Anterior cingulate cortex (tissue), 58 donors: ENCODE measurements at regions not wholly inside any gene's neighbourhood (a gene's known extent, or its start where the extent isn't known, plus 50 kb on each side); places are given as distances from the start of the nearest gene placed in this dataset.
A peak's percentile ranks its signal among the peaks of the same experiment; 100 is the strongest.
"Not testable (repeated sequence)": the region's sequence is repeated elsewhere in the genome, so short reads cannot be mapped to it uniquely, and the experiment has no call there.

Experiments
- DNase-seq, 58 donors: peaks; one replicate each; lab custom pipeline; 2025; lab: John Stamatoyannopoulos, UW

- DNase-seq: no peak
These were observed 474.4 kb downstream of the CDH9 start for GRCh38 chr5:26563979-26564378.

DNA sequence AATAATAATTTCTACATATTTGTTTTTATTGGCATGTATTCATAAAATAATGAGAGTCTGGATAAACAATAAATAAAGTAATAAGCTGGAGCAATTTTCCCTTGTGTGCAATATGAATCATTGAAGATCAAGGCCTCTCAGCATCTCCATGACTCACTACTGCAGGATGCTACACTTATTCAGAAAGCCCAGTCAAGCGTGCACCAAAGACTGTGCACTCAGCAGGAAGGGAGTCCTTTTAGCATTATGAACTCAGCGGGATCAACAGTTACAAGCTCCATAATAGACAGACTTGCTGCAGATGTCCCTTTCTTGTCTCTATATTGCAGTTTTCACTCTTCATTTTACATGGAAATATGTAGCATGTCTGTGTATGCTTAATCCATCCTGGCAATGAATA, 485.3 kb downstream of the CDH9 start:
- no peak for DNase-seq

DNA sequence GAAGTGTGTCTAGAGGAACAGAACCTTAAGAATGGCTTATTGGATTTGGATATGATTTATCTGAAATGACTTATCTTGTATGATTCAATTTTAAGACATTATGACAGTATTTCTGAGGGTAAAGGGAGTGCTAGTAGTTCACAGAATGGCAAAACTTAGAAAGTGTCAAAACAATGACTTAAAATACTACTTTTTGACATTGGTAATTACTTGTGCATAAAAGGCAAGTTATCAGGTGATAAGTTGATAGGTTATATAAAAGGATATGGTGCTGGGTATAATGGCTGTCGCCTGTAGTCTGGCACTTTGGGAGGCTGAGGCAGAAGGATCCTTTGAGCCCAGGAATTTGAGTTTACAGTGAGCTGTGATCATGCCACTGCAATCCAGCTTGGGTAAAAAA, 494.4 kb downstream of the CDH9 start:
- DNase-seq: no peak

- no peak for DNase-seq
These were observed 500.2 kb downstream of the CDH9 start for GRCh38 chr5:26538226-26538625.

GRCh38 chr5:26535215-26535614, 503.2 kb downstream of the CDH9 start:
- no peak for DNase-seq

DNA sequence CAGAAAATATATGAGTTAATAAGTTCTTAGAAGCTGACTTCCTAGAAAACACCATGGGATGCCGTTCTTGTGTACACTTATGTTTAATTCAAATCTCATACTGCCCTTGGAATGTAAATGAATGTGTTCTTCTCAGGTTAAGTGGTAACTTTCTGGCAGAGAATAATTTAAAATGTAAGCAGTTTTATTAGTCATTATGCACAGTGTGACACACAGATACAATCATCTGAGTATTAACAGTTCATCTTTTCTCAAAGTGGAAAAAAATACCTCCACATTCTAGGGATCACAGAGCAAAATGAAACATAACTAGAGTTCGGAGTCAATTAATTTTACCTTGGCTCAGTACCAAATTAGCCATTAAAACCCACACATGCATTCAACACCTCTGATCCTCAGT, 508.1 kb downstream of the CDH9 start:
- no peak for DNase-seq

- DNase-seq: no peak
These were observed 519.1 kb downstream of the CDH9 start for GRCh38 chr5:26519245-26519644.

- DNase-seq: no peak
These were observed 520.3 kb downstream of the CDH9 start for GRCh38 chr5:26518065-26518464.

DNA sequence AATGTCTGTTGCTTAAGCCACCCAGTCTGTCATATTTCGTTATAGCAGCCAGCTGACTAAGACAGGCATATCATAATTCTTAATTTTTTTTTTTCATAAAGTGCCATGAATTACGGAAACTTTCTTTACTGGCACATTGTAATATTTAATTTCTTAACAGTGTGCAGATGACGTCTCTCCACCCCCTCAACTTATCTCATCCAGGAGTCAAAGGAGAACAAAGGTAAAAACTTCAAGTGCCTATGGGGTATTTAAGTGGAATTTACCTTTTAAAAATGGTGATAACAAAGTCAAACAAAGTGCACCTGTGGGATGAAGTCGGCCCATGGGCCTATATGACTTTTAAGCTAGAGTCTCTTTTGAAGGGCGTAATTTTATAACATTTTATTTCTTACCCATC, 539.4 kb downstream of the CDH9 start:
- no peak for DNase-seq

GRCh38 chr5:26495437-26495836, 542.9 kb downstream of the CDH9 start:
- DNase-seq: no peak

GRCh38 chr5:26492906-26493459, 545.4 kb downstream of the CDH9 start:
- no peak for DNase-seq

GRCh38 chr5:26487553-26487952, 550.8 kb downstream of the CDH9 start:
- DNase-seq: no peak

DNA sequence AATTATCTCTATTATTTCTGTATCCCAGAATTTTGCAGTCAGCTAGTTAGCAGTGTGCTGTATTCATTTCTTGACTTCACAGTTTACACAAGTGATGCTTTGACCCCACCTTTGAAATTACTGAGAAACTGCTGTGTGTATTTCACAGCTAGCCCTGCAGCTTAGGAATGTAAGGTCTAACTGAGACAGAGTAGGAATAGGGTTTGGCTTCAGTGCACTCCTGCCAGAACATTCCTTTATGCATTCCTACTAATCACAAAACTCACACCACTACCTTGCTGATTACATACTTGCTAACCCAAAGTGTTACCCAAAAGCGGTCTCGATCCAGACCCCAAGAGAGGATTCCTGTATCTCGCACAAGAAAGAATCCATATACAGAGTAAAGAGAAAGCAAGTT, 551.8 kb downstream of the CDH9 start:
- DNase-seq: no peak

DNA sequence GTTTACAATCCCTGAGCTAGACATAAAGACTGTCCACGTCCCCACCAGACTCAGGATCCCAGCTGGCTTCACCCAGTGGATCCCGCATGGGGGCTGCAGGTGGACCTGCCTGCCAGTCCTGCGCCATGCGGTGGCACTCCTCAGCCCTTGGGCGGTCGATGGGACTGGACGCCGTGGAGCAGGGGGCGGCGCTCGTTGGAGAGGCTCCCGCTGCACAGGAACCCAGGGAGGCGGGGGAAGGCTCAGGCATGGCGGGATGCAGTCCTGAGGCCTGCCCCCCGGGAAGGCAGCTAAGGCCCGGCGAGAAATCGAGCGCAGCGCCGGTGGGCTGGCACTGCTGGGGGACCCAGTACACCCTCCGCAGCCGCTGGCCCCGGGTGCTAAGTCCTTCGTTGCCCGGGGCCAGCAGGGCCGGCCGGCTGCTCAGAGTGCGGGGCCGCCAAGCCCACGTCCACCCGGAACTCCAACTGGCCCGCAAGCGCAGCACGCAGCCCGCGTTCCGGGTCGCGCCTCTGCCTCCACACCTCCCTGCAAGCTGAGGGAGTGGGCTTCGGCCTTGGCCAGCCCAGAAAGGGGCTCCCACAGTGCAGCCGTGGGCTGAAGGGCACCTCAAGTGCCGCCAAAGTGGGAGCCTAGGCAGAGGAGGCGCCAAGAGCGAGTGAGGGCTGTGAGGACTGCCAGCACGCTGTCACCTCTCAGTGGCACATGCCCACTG, 553.1 kb downstream of the CDH9 start:
- DNase-seq: not testable (repeated sequence)

GRCh38 chr5:26482810-26483375, 555.5 kb downstream of the CDH9 start:
- peak in 25 of 58 donors; percentile 1 to 49 (median 11) for DNase-seq

- peak in 1 of 58 donors; percentile 27 for DNase-seq
These were observed 556.1 kb downstream of the CDH9 start for GRCh38 chr5:26482076-26482809.

GRCh38 chr5:26470439-26470838, 567.9 kb downstream of the CDH9 start:
- DNase-seq: no peak

DNA sequence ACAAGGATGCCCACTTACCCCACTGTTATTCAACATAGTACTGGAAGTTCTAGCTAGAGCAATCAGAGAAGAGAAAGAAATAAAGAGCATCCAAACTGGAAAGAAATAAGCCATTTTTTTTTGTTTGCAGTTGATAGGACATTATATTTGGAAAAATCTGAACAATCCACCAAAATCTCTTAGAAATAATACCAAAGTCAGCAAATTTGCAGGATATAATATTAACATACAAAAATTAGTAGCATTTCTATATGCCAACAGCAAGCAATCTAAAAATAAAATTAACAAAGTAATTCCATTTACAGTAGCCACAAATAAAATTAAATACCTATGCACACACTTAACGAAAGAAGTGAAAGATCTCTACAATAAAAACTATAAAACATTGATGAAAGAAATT, 599.3 kb downstream of the CDH9 start:
- DNase-seq: no peak

- DNase-seq: no peak
These were observed 603.7 kb downstream of the CDH9 start for GRCh38 chr5:26434688-26435087.

DNA sequence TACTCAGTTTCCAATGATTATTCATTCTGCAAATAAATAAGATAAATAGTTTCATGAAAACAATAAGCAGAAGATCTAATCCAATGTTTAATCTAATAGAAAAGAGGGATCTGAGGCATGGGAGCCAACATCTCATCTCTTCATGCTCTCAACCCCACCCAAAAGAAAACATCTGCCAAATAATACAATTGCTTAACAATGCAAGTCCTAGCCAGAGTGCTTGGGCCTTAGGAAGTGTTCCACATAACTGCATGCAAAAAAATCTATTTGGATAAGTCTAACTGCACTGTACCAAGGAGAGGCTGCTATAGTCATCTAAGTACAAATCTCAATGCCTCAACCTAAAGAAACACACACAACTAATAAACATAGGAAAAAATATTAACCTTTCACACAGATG, 606.0 kb downstream of the CDH9 start:
- DNase-seq: no peak

- DNase-seq: no peak
These were observed 608.1 kb downstream of the CDH9 start for GRCh38 chr5:26430323-26430722.

DNA sequence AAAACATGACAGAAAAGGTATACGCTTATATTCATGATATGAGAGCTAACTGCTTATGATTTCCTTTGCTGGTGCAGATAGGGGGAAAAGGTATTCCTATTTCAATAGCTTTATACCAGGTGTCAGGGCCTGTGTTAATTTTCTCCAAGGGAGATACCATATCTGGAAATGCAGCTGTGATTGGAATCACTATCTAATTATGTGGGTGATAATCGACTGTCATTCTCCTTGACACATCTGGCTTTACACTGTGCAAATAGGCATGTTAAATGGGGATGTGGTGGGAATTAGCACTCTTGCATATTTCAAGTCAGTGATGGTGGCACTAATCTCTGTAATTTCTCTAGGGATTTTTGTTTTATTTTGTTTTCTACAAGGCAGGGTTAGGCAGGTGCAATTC, 611.1 kb downstream of the CDH9 start:
- DNase-seq: no peak
